H1 (cell line): ENCODE measurements at regions not wholly inside any gene's neighbourhood (a gene's known extent, or its start where the extent isn't known, plus 50 kb on each side); places are given as distances from the start of the nearest gene placed in this dataset.
A peak's percentile ranks its signal among the peaks of the same experiment; 100 is the strongest.

Experiments used
- CTCF ChIA-PET: fragments of 300-600 bp; sonication (Branson Sonifier 250); formaldehyde crosslinking; loops from one replicate; lab custom pipeline; 2021; ENCODE audit not compliant: partially characterized antibody; lab: Charles Lee
- POLR2A ChIA-PET: fragments of 300-600 bp; sonication (Branson Sonifier 250); formaldehyde crosslinking; loops from one replicate; lab custom pipeline; 2021; ENCODE audit warnings: inconsistent platforms; ENCODE audit not compliant: partially characterized antibody; lab: Charles Lee
- DNase-seq, 2 experiments: peaks; one replicate each; pipeline versions ENCODE4 v3.0.0 to v3.0.0-alpha.2; 2010 to 2022; ENCODE audit warnings: low spot score in 2 of 2, low read depth in 1 of 2, mixed read lengths in 1 of 2
- FAIRE-seq: peaks from 2 replicates; lab custom pipeline; 2011; peaks lifted over from hg19 to GRCh38; lab: Jason Lieb, UNC
- H2AFZ ChIP-seq: 2 replicates; pipeline ENCODE4 v1.8.1; 2012; ENCODE audit warnings: low read length, inconsistent platforms
- H2AK5ac ChIP-seq: 2 replicates; pipeline ENCODE4 v1.6.1; 2013; ENCODE audit warnings: low read depth, low read length
- H2BK120ac ChIP-seq: replicated peaks from 2 replicates; pipeline ENCODE3; 2013; ENCODE audit warnings: low read depth, low read length, inconsistent platforms
- H2BK12ac ChIP-seq: 2 replicates; pipeline ENCODE4 v1.6.1; 2013; ENCODE audit warnings: low read depth, low read length
- H2BK15ac ChIP-seq: 2 replicates; pipeline ENCODE4 v1.6.1; 2013; ENCODE audit warnings: low read length
- H2BK20ac ChIP-seq: 2 replicates; pipeline ENCODE4 v1.6.1; 2013; ENCODE audit warnings: low read length
- H2BK5ac ChIP-seq: 2 replicates; pipeline ENCODE4 v1.6.1; 2013; ENCODE audit warnings: low read depth, low read length
- H3K14ac ChIP-seq: 2 replicates; pipeline ENCODE4 v1.6.1; 2013; ENCODE audit warnings: inconsistent platforms; ENCODE audit not compliant: insufficient read length
- H3K18ac ChIP-seq: 2 replicates; pipeline ENCODE4 v1.6.1; 2013; ENCODE audit warnings: low read length; ENCODE audit errors: extremely low read depth
- H3K23ac ChIP-seq: 2 replicates; pipeline ENCODE4 v1.6.1; 2013; ENCODE audit warnings: inconsistent platforms; ENCODE audit not compliant: insufficient read length
- H3K23me2 ChIP-seq: 2 replicates; pipeline ENCODE4 v1.6.1; 2013; ENCODE audit warnings: low read depth, low read length
- H3K27ac ChIP-seq: 2 replicates; pipeline ENCODE4 v1.6.1; 2011; ENCODE audit warnings: low read depth, low read length, inconsistent platforms
- H3K27me3 ChIP-seq, 4 experiments: replicated peaks in 1 of 4; 1 replicate in 1 of 4; 2 replicates in 3 of 4; pipeline versions ENCODE4 v1.6.1 to v1.8.1; 2011 to 2013; ENCODE audit warnings: low read length in 3 of 4, mild to moderate bottlenecking in 3 of 4, inconsistent platforms in 2 of 4, mixed read lengths in 2 of 4, moderate library complexity in 1 of 4; ENCODE audit not compliant: control insufficient read depth in 3 of 4, insufficient read depth in 3 of 4; ENCODE audit errors: extremely low read depth in 1 of 4
- H3K36me3 ChIP-seq, 4 experiments: 2 replicates each; pipeline versions ENCODE4 v1.6.1 to v1.8.1; 2011 to 2013; ENCODE audit warnings: mild to moderate bottlenecking in 4 of 4, low read length in 3 of 4, moderate library complexity in 2 of 4, control low read depth in 1 of 4, inconsistent platforms in 1 of 4; ENCODE audit not compliant: insufficient read depth in 4 of 4, control insufficient read depth in 2 of 4
- H3K4ac ChIP-seq: replicated peaks from 2 replicates; pipeline ENCODE3; 2013; ENCODE audit warnings: low read length, low read depth, mixed read lengths, inconsistent platforms; ENCODE audit not compliant: insufficient read length
- H3K4me1 ChIP-seq, 4 experiments: replicated peaks in 1 of 4; 1 replicate in 1 of 4; 2 replicates in 3 of 4; pipeline versions ENCODE4 v1.6.1 to v1.8.1; 2011 to 2013; ENCODE audit warnings: low read length in 3 of 4, inconsistent platforms in 2 of 4, mixed read lengths in 1 of 4; ENCODE audit not compliant: insufficient read depth in 4 of 4, control insufficient read depth in 3 of 4
- H3K4me2 ChIP-seq, 2 experiments: 2 replicates each; pipeline versions ENCODE4 v1.6.1 to v1.8.1; 2011 to 2013; ENCODE audit warnings: low read depth in 2 of 2, low read length in 2 of 2, control low read depth in 1 of 2, inconsistent platforms in 1 of 2, mild to moderate bottlenecking in 1 of 2; ENCODE audit not compliant: insufficient read depth in 1 of 2
- H3K4me3 ChIP-seq, 4 experiments: fragments of 200-600, 300-600 bp in 1 of 4; sonication (generic), shearing (Covaris generic), sonication (Bioruptor Twin) in 1 of 4; 2 replicates each; pipeline versions ENCODE4 v1.5.1 to v1.8.1; 2011 to 2016; ENCODE audit warnings: low read length in 4 of 4, low read depth in 3 of 4, control low read depth in 2 of 4, inconsistent platforms in 2 of 4, mild to moderate bottlenecking in 2 of 4, mixed read lengths in 1 of 4, moderate library complexity in 1 of 4; ENCODE audit not compliant: insufficient read depth in 2 of 4; ENCODE audit errors: extremely low read depth in 1 of 4
- H3K56ac ChIP-seq: replicated peaks from 2 replicates; pipeline ENCODE3; 2013; ENCODE audit warnings: low read depth, mild to moderate bottlenecking, mixed read lengths, low read length, inconsistent platforms; ENCODE audit not compliant: insufficient read length
- H3K79me1 ChIP-seq: 2 replicates; pipeline ENCODE4 v1.6.1; 2013; ENCODE audit warnings: low read depth, low read length, control low read depth
- H3K79me2 ChIP-seq, 2 experiments: 2 replicates each; pipeline versions ENCODE4 v1.6.1 to v1.8.1; 2012 to 2013; ENCODE audit warnings: low read length in 2 of 2, mild to moderate bottlenecking in 2 of 2, inconsistent platforms in 1 of 2; ENCODE audit not compliant: insufficient read depth in 2 of 2, control insufficient read depth in 1 of 2
- H3K9ac ChIP-seq, 4 experiments: replicated peaks in 1 of 4; 1 replicate in 1 of 4; 2 replicates in 3 of 4; pipeline versions ENCODE4 v1.6.1 to v1.8.1; 2011 to 2013; ENCODE audit warnings: low read depth in 3 of 4, low read length in 3 of 4, control low read depth in 2 of 4, mild to moderate bottlenecking in 2 of 4, moderate library complexity in 2 of 4, inconsistent platforms in 1 of 4; ENCODE audit errors: extremely low read depth in 1 of 4
- H3K9me3 ChIP-seq, 2 experiments: 2 replicates each; pipeline versions ENCODE4 v1.6.1 to v1.8.1; 2012 to 2013; ENCODE audit warnings: mild to moderate bottlenecking in 2 of 2, moderate library complexity in 2 of 2, control low read depth in 1 of 2, inconsistent platforms in 1 of 2, low read depth in 1 of 2, low read length in 1 of 2, mixed read lengths in 1 of 2; ENCODE audit not compliant: insufficient read depth in 2 of 2
- H4K20me1 ChIP-seq, 2 experiments: replicated peaks in 1 of 2; 2 replicates each; pipeline versions ENCODE3 to v1.8.1; 2011 to 2013; ENCODE audit warnings: inconsistent platforms in 2 of 2, low read length in 2 of 2, mild to moderate bottlenecking in 1 of 2; ENCODE audit not compliant: insufficient read depth in 2 of 2, control insufficient read depth in 1 of 2
- H4K5ac ChIP-seq: 2 replicates; pipeline ENCODE4 v1.6.1; 2013; ENCODE audit warnings: low read length, low read depth, mixed read lengths, inconsistent platforms; ENCODE audit not compliant: insufficient read length
- H4K8ac ChIP-seq: 2 replicates; pipeline ENCODE4 v1.8.0; 2013; ENCODE audit warnings: mild to moderate bottlenecking, moderate library complexity, low read length, inconsistent platforms; ENCODE audit not compliant: insufficient read depth; ENCODE audit errors: extremely low read depth
- H4K91ac ChIP-seq: replicated peaks from 2 replicates; pipeline ENCODE3; 2013; ENCODE audit warnings: low read length, mixed read lengths, inconsistent platforms; ENCODE audit not compliant: insufficient read length
- CTBP2 ChIP-seq: IDR thresholded peaks from 2 replicates; pipeline ENCODE4 v1.7.0; 2011; ENCODE audit warnings: borderline replicate concordance, mild to moderate bottlenecking, moderate library complexity, mixed read lengths, low read length; ENCODE audit not compliant: insufficient read depth, insufficient read length
- CTCF ChIP-seq, 3 experiments: IDR thresholded peaks; 1 replicate in 2 of 3; 2 replicates in 1 of 3; pipeline versions ENCODE4 v1.5.1 to v1.6.1; 2011; ENCODE audit warnings: low read length in 3 of 3, mild to moderate bottlenecking in 3 of 3, inconsistent platforms in 2 of 3, low read depth in 1 of 3, moderate library complexity in 1 of 3; ENCODE audit not compliant: insufficient read depth in 1 of 3; ENCODE audit errors: control extremely low read depth in 1 of 3
- FOSL1 ChIP-seq: IDR thresholded peaks from 2 replicates; pipeline ENCODE4 v1.6.1; 2011; ENCODE audit warnings: mild to moderate bottlenecking, low read depth, low read length, moderate library complexity; ENCODE audit not compliant: insufficient read depth
- GTF2F1 ChIP-seq: IDR thresholded peaks from 2 replicates; pipeline ENCODE4 v1.6.1; 2012; ENCODE audit warnings: low read depth, low read length, improper control_type of control experiment, borderline replicate concordance
- JUN ChIP-seq: IDR thresholded peaks from 2 replicates; pipeline ENCODE4 v1.6.1; 2011; ENCODE audit warnings: low read depth, mild to moderate bottlenecking, improper control_type of control experiment, low read length
- JUND ChIP-seq: IDR thresholded peaks from 2 replicates; pipeline ENCODE4 v1.6.1; 2011; ENCODE audit warnings: mild to moderate bottlenecking, improper control_type of control experiment, low read length
- KDM1A ChIP-seq: fragments of 200-600, 300-600 bp; sonication (generic); IDR thresholded peaks from 2 replicates; pipeline ENCODE4 v1.7.1; 2016; ENCODE audit warnings: mild to moderate bottlenecking, low read length, borderline replicate concordance
- KDM5A ChIP-seq: fragments of 200-600 bp; IDR thresholded peaks from 2 replicates; pipeline ENCODE4 v1.7.1; 2012; ENCODE audit warnings: mild to moderate bottlenecking, low read length, inconsistent platforms, mixed read lengths
- RAD21 ChIP-seq, 2 experiments: IDR thresholded peaks in 1 of 2; conservative IDR thresholded peaks in 1 of 2; 2 replicates each; pipeline ENCODE4 v1.6.1; 2011; ENCODE audit warnings: low read depth in 2 of 2, low read length in 2 of 2, improper control_type of control experiment in 1 of 2, inconsistent platforms in 1 of 2, mild to moderate bottlenecking in 1 of 2, moderate library complexity in 1 of 2
- SIN3A ChIP-seq, 2 experiments: IDR thresholded peaks in 1 of 2; conservative IDR thresholded peaks in 1 of 2; 2 replicates each; pipeline ENCODE4 v1.6.1; 2011 to 2012; ENCODE audit warnings: low read length in 2 of 2, improper control_type of control experiment in 1 of 2, low read depth in 1 of 2, mild to moderate bottlenecking in 1 of 2
- WGBS, 2 experiments: shearing (Covaris generic) in 1 of 2; methylation state at CpG; one replicate each; pipeline versions ENCODE4 v1.1.6 to v1.1.7; 2013 to 2015; ENCODE audit warnings: low lambda C conversion rate in 2 of 2, mixed read lengths in 2 of 2, inconsistent platforms in 1 of 2, low coverage in 1 of 2, missing lambda C conversion rate in 1 of 2; ENCODE audit not compliant: insufficient replicate concordance in 2 of 2, insufficient coverage in 1 of 2, insufficient read length in 1 of 2; ENCODE audit errors: extremely low coverage in 1 of 2, missing lambda C conversion rate in 1 of 2; 5-methylcytosine and 5-hydroxymethylcytosine counted together

GRCh38 chr10:2888403-2889004 lies 178.8 kb upstream of the PFKP start:
- H3K9me3 ChIP-seq: no peaks in the 10 kb centered on the region
- H3K14ac ChIP-seq: no peak overlapping the region
- peak; percentile 80 for FAIRE-seq
- no peak overlapping the region for H3K27ac ChIP-seq
- peak overlapping the region; percentile 1; the same call in 1 of the 2 replicates for H2AK5ac ChIP-seq
- H3K27me3 ChIP-seq: no peaks in the 10 kb centered on the region; a peak in 1 of 7 replicates
- no peak overlapping the region for H2AFZ ChIP-seq
- no peak overlapping the region for H3K18ac ChIP-seq
- no peak overlapping the region for H2BK5ac ChIP-seq
- H3K9ac ChIP-seq: no peak overlapping the region
- no peaks in the 10 kb centered on the region for H3K36me3 ChIP-seq
- no peak overlapping the region for H3K23ac ChIP-seq
- no peak overlapping the region for H4K91ac ChIP-seq
- ChIA-PET CTCF (interaction anchor here (0.6 to 1.2 kb wide), 4 partner anchors 26 to 104 kb away, joined by 3 to 4 read pairs (median 3); no protein-coding TSS in a partner anchor), POLR2A (no interaction called here)
- H3K4me1 ChIP-seq: no peaks in the 10 kb centered on the region
- H2BK120ac ChIP-seq: no peak overlapping the region
- no peaks in the 10 kb centered on the region for H3K79me1 ChIP-seq
- H3K56ac ChIP-seq: no peak overlapping the region
- no peaks in the 10 kb centered on the region for H3K23me2 ChIP-seq
- 94% methylated on average over 14 of the region's 14 CpGs; no CpG with 5 or more reads in 1 of the 2 experiments for WGBS, 2 experiments
- no peak overlapping the region for H2BK15ac ChIP-seq
- H3K4me2 ChIP-seq: no peak overlapping the region
- no peak overlapping the region for H2BK12ac ChIP-seq
- no peak overlapping the region for H4K5ac ChIP-seq
- H3K79me2 ChIP-seq: no peaks in the 10 kb centered on the region
- H4K20me1 ChIP-seq: peaks cover 0 to 1% of the 10 kb centered on the region in 2 experiments
- H3K4me3 ChIP-seq: no peak overlapping the region
- H3K4ac ChIP-seq: no peak overlapping the region
- DNase-seq: no peak
- no peak overlapping the region for H2BK20ac ChIP-seq
- H4K8ac ChIP-seq: no peak overlapping the region
- TF ChIP-seq JUND (no peak), CTCF (IDR thresholded peaks at IDR 0.05; ENCODE audit: control extremely low read depth in 1 of 3, insufficient read depth in 1 of 3, low read depth in 1 of 3, low read length in 3 of 3) (no peak), RAD21 (IDR thresholded peaks at IDR 0.05 in 1 of 2, conservative IDR thresholded peaks at IDR 0.05 in 1 of 2; ENCODE audit: low read depth in 2 of 2, low read length in 2 of 2) (no peak), CTBP2 (no peak), KDM5A (no peak), SIN3A (conservative IDR thresholded peaks at IDR 0.05 in 1 of 2, IDR thresholded peaks at IDR 0.05 in 1 of 2; ENCODE audit: low read depth in 1 of 2, low read length in 2 of 2) (no peak), FOSL1 (no peak), GTF2F1 (no peak), JUN (no peak), KDM1A (no peak)
